Suprapubic skin (tissue), 3 donors: ENCODE measurements at regions not wholly inside any gene's neighbourhood (a gene's known extent, or its start where the extent isn't known, plus 50 kb on each side); places are given as distances from the start of the nearest gene placed in this dataset.

Experiments
- EP300 ChIP-seq: sonication (generic); formaldehyde crosslinking; IDR thresholded peaks from one replicate; pipeline ENCODE4 v1.6.1; 2017; ENCODE audit warnings: antibody characterized with exemption
- POLR2A ChIP-seq, 2 donors: fragments of 450-650 bp; IDR thresholded peaks; one replicate each; pipeline ENCODE4 v1.6.1; 2017; ENCODE audit warnings: antibody characterized with exemption in 2 of 2, mild to moderate bottlenecking in 2 of 2, moderate library complexity in 2 of 2
- TF ChIP-seq, protein P1 (sequence below), 2 donors: fragments of 200-600 bp in 1 of 2; fragments of 450-650 bp in 1 of 2; sonication (generic) in 1 of 2; IDR thresholded peaks; one replicate each; pipeline ENCODE4 v1.5.1; 2016 to 2019; ENCODE audit warnings: antibody characterized with exemption in 2 of 2, mild to moderate bottlenecking in 1 of 2, moderate library complexity in 1 of 2

DNA sequence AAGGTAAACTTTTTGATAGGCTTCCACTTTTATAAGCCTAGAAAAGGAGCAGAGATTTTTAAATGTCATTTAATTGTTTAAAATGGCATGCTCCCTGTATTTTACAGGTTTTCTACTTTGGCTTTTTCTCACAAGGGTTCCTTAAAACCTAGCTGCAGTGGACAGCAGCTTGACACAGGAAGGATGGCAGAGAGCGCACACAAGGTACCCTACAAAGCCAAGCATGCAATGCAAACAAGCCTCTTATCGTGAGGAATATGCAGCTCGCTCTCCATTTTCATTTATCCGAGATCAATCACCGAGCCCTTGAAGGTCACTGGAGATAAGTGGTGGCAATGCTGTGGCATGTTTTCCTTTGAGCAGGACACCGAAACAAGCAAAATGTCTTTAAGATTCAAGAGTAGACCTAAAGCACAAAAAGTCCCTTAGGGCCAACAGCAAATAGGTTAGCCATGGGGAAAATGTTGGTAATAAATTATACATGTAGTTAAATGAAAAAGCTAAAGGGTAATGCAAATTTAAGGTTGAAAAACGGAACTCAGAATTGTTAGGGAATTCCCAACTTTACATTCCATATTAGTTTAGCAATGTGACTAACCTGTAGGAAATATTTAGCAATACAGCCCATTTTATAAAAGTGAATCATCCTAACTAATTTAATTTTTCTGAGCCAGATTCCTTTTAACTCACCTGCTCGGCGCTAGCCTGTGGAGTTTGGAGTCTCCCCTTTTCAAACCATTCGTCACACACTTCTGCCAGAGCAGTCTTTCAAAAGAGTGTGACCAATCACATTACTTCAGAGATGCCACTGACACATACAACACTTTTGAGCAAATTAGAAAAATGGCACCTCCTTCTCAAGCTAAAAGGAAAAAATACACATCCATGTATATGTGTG lies 337.9 kb upstream of the PKDCC start:
- no peak for TF ChIP-seq EP300
- TF ChIP-seq, protein P1, sequence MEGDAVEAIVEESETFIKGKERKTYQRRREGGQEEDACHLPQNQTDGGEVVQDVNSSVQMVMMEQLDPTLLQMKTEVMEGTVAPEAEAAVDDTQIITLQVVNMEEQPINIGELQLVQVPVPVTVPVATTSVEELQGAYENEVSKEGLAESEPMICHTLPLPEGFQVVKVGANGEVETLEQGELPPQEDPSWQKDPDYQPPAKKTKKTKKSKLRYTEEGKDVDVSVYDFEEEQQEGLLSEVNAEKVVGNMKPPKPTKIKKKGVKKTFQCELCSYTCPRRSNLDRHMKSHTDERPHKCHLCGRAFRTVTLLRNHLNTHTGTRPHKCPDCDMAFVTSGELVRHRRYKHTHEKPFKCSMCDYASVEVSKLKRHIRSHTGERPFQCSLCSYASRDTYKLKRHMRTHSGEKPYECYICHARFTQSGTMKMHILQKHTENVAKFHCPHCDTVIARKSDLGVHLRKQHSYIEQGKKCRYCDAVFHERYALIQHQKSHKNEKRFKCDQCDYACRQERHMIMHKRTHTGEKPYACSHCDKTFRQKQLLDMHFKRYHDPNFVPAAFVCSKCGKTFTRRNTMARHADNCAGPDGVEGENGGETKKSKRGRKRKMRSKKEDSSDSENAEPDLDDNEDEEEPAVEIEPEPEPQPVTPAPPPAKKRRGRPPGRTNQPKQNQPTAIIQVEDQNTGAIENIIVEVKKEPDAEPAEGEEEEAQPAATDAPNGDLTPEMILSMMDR (IDR thresholded peaks at IDR 0.05), result no peak
- no peak for TF ChIP-seq POLR2A (IDR thresholded peaks at IDR 0.05)
